ENCODE measurements at regions not wholly inside any gene's neighbourhood (a gene's known extent, or its start where the extent isn't known, plus 50 kb on each side); places are given as distances from the start of the nearest gene placed in this dataset.

- no peak overlapping the region for H3K4me2 ChIP-seq (ENCODE audit: low read length)
- no peak overlapping the region for H2AFZ ChIP-seq (ENCODE audit: low read length)
- no peaks in the 10 kb centered on the region for H4K20me1 ChIP-seq (ENCODE audit: insufficient read depth, low read length)
These were observed 1083.5 kb downstream of the PCDH7 start for GRCh38 chr4:31803526-31804195.

GRCh38 chr4:31807036-31807435, 1086.9 kb downstream of the PCDH7 start:
- Histone ChIP-seq H3K36me3 (ENCODE audit: insufficient read depth, low read length) (no peaks in the 10 kb centered on the region), H3K79me2 (ENCODE audit: insufficient read depth, low read length) (no peaks in the 10 kb centered on the region), H3K4me3 (ENCODE audit: low read depth, low read length, poor library complexity, severe bottlenecking) (no peak overlapping the region), H3K9me2 (ENCODE audit: low read depth, low read length) (no peaks in the 10 kb centered on the region), H4K20me1 (ENCODE audit: insufficient read depth, low read length) (no peaks in the 10 kb centered on the region), H3K9ac (ENCODE audit: low read length) (no peak overlapping the region), H3K27me3 (ENCODE audit: insufficient read depth, low read length) (no peaks in the 10 kb centered on the region), H3K27ac (ENCODE audit: low read depth, low read length, poor library complexity, severe bottlenecking) (no peak overlapping the region), H3F3A (ENCODE audit: insufficient read depth, low read length) (no peaks in the 10 kb centered on the region), H3K4me1 (ENCODE audit: insufficient read depth, low read length, severe bottlenecking) (no peaks in the 10 kb centered on the region), H3K9me3 (ENCODE audit: low read length) (no peaks in the 10 kb centered on the region), H3K4me2 (ENCODE audit: low read length) (no peak overlapping the region), H2AFZ (ENCODE audit: low read length) (no peak overlapping the region)
- no peak for TF ChIP-seq CTCF (IDR thresholded peaks at IDR 0.05; ENCODE audit: low read length)
- no peak for TF ChIP-seq EZH2 (IDR thresholded peaks at IDR 0.05; ENCODE audit: borderline replicate concordance, low read length)

More at GRCh38 chr4:31803526-31804195, 1083.5 kb downstream of the PCDH7 start:
- no peak overlapping the region for H3K4me3 ChIP-seq (ENCODE audit: low read depth, low read length, poor library complexity, severe bottlenecking)
- H3K27me3 ChIP-seq (ENCODE audit: insufficient read depth, low read length), result no peaks in the 10 kb centered on the region
- H3F3A ChIP-seq (ENCODE audit: insufficient read depth, low read length), result no peaks in the 10 kb centered on the region
- H3K27ac ChIP-seq (ENCODE audit: low read depth, low read length, poor library complexity, severe bottlenecking), result no peak overlapping the region
- H3K9ac ChIP-seq (ENCODE audit: low read length), result no peak overlapping the region
- no peaks in the 10 kb centered on the region for H3K79me2 ChIP-seq (ENCODE audit: insufficient read depth, low read length)
- H3K4me1 ChIP-seq (ENCODE audit: insufficient read depth, low read length, severe bottlenecking), result no peaks in the 10 kb centered on the region
- no peak for TF ChIP-seq EZH2 (IDR thresholded peaks at IDR 0.05; ENCODE audit: borderline replicate concordance, low read length)
- no peak for TF ChIP-seq CTCF (IDR thresholded peaks at IDR 0.05; ENCODE audit: low read length)
- H3K36me3 ChIP-seq (ENCODE audit: insufficient read depth, low read length), result no peaks in the 10 kb centered on the region
- H3K9me2 ChIP-seq (ENCODE audit: low read depth, low read length), result no peaks in the 10 kb centered on the region
- no peaks in the 10 kb centered on the region for H3K9me3 ChIP-seq (ENCODE audit: low read length)

- Histone ChIP-seq H3K27me3 (ENCODE audit: insufficient read depth, low read length) (no peaks in the 10 kb centered on the region), H3K9me3 (ENCODE audit: low read length) (no peaks in the 10 kb centered on the region), H3K9ac (ENCODE audit: low read length) (no peak overlapping the region), H3F3A (ENCODE audit: insufficient read depth, low read length) (no peaks in the 10 kb centered on the region), H3K79me2 (ENCODE audit: insufficient read depth, low read length) (no peaks in the 10 kb centered on the region), H3K9me2 (ENCODE audit: low read depth, low read length) (no peaks in the 10 kb centered on the region), H3K4me3 (ENCODE audit: low read depth, low read length, poor library complexity, severe bottlenecking) (no peak overlapping the region), H3K4me2 (ENCODE audit: low read length) (no peak overlapping the region), H3K27ac (ENCODE audit: low read depth, low read length, poor library complexity, severe bottlenecking) (no peak overlapping the region), H3K4me1 (ENCODE audit: insufficient read depth, low read length, severe bottlenecking) (no peaks in the 10 kb centered on the region), H3K36me3 (ENCODE audit: insufficient read depth, low read length) (no peaks in the 10 kb centered on the region), H2AFZ (ENCODE audit: low read length) (no peak overlapping the region), H4K20me1 (ENCODE audit: insufficient read depth, low read length) (no peaks in the 10 kb centered on the region)
- no peak for TF ChIP-seq EZH2 (IDR thresholded peaks at IDR 0.05; ENCODE audit: borderline replicate concordance, low read length)
- no peak for TF ChIP-seq CTCF (IDR thresholded peaks at IDR 0.05; ENCODE audit: low read length)
These were observed 1124.2 kb downstream of the PCDH7 start for GRCh38 chr4:31844350-31844749.

Data from OCI-LY1 (cell line).